ENCODE measurements at regions not wholly inside any gene's neighbourhood (a gene's known extent, or its start where the extent isn't known, plus 50 kb on each side); places are given as distances from the start of the nearest gene placed in this dataset.

DNA sequence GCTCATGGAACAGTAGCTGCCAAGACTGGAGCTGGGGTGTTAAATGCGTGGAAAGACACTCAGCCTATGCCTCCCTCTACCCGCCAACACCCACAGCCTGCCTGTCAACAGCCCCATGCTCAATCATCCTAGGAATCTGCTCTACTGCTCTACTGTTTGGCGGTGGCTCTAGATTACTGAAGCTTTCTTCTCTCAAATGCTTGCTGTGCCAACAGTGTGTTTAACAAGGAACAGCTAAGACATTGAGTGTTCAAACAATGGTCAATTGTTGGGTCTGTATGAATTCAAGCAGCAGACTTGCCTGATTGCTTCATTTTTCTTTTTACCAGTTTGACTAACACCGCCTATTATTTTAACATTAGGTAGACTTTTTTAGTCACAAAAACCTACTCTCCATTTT is 258.6 kb downstream of the SOD2 start:
- TF ChIP-seq, protein P1, sequence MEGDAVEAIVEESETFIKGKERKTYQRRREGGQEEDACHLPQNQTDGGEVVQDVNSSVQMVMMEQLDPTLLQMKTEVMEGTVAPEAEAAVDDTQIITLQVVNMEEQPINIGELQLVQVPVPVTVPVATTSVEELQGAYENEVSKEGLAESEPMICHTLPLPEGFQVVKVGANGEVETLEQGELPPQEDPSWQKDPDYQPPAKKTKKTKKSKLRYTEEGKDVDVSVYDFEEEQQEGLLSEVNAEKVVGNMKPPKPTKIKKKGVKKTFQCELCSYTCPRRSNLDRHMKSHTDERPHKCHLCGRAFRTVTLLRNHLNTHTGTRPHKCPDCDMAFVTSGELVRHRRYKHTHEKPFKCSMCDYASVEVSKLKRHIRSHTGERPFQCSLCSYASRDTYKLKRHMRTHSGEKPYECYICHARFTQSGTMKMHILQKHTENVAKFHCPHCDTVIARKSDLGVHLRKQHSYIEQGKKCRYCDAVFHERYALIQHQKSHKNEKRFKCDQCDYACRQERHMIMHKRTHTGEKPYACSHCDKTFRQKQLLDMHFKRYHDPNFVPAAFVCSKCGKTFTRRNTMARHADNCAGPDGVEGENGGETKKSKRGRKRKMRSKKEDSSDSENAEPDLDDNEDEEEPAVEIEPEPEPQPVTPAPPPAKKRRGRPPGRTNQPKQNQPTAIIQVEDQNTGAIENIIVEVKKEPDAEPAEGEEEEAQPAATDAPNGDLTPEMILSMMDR (IDR thresholded peaks at IDR 0.05), result no peak
- TF ChIP-seq EZH2 (IDR thresholded peaks at IDR 0.05; ENCODE audit: borderline replicate concordance, insufficient read depth, low read depth, low read length, poor library complexity, severe bottlenecking), result no peak

Data from B cell (primary cell).